GM12875 (cell line): ENCODE measurements at regions not wholly inside any gene's neighbourhood (a gene's known extent, or its start where the extent isn't known, plus 50 kb on each side); places are given as distances from the start of the nearest gene placed in this dataset.
"Not testable (repeated sequence)": the region's sequence is repeated elsewhere in the genome, so short reads cannot be mapped to it uniquely, and the experiment has no call there.

ENCODE experiments used
- H3K4me3 ChIP-seq: one replicate; pipeline ENCODE4 v1.5.1; 2011; ENCODE audit warnings: low read depth, low read length, control low read depth
- TF ChIP-seq, protein P1 (sequence below): IDR thresholded peaks from 2 replicates; pipeline ENCODE4 v1.5.1; 2011; ENCODE audit warnings: low read depth, mild to moderate bottlenecking, control low read depth, inconsistent platforms, low read length, moderate library complexity, borderline replicate concordance; ENCODE audit not compliant: insufficient read depth

DNA sequence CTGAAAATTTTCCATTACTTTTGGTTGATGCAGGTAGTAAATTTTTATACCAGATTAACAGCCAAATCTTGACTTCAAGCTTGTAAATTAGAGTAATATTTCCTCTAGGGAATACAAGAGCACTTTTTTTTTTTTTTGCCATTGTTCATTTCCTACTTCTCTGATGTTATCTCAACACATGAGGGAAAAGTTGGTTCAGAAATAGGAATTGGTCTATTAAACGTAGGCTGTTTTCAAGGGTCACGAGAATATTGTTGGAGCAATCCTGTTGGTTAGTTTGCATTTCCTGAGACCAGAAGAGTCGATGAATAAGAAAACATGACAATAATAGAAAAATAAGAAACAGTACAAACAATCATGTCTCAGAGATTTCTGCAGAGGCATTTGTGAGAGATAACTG lies 453.9 kb upstream of the CCDC179 start:
- no peak overlapping the region for H3K4me3 ChIP-seq
- TF ChIP-seq, protein P1, sequence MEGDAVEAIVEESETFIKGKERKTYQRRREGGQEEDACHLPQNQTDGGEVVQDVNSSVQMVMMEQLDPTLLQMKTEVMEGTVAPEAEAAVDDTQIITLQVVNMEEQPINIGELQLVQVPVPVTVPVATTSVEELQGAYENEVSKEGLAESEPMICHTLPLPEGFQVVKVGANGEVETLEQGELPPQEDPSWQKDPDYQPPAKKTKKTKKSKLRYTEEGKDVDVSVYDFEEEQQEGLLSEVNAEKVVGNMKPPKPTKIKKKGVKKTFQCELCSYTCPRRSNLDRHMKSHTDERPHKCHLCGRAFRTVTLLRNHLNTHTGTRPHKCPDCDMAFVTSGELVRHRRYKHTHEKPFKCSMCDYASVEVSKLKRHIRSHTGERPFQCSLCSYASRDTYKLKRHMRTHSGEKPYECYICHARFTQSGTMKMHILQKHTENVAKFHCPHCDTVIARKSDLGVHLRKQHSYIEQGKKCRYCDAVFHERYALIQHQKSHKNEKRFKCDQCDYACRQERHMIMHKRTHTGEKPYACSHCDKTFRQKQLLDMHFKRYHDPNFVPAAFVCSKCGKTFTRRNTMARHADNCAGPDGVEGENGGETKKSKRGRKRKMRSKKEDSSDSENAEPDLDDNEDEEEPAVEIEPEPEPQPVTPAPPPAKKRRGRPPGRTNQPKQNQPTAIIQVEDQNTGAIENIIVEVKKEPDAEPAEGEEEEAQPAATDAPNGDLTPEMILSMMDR: no peak

DNA sequence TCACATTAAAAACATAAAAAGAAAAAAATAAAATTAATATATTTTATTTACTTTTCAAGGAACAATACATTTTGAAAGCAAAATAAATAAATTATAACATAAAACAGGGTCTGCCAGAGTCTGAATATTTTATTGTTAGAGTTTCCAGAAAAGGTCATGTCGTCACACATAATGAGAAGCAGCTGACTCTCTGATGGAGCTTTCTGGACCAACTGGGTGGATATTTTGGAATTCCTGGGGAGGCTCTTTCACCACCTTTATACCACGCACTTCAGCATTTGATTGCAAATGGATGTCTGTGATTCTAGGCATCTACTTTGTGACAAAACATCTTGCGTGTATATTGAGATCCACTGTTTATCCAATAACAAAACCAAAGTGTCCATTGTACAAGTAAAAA lies 455.0 kb upstream of the CCDC179 start:
- TF ChIP-seq, protein P1: no peak
- H3K4me3 ChIP-seq: no peak overlapping the region

DNA sequence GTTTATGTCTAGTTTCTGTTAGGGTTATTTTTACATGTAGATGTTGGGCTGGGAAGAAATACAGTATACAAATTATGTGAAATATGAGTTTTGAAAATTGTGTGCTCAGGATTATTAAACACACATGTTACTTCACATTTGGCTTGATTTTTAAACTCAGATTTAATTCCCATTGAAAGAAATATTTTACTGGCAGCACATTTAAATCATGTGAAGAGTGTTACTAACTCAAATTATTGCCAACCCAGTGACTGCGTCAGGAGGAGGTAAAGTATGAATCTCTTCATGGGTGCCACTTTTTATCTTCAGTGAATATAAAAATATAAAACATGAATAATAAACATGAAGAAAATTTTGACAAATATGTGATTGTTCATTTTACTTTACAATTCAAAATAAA lies 457.5 kb upstream of the CCDC179 start:
- TF ChIP-seq, protein P1: no peak
- no peak overlapping the region for H3K4me3 ChIP-seq

DNA sequence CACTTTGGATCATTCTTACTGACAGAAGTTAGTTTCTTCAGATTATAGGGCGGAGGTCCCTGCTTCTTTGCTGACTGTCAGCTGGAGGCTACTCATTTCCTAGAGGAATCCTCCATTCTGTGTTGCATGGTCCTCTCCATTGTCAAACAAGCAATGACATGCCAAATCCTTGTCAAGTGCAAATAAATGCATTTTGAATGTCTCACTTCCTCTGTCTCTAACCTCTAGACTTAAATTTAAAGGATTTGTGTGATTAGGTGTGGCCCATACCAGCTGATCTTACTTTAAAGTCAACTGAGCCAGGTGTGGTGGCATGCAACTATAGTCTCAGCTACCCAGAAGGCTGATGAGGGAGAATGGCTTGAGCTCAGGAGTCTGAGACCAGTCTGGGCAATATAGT lies 458.4 kb upstream of the CCDC179 start:
- TF ChIP-seq, protein P1: no peak
- H3K4me3 ChIP-seq: no peak overlapping the region

DNA sequence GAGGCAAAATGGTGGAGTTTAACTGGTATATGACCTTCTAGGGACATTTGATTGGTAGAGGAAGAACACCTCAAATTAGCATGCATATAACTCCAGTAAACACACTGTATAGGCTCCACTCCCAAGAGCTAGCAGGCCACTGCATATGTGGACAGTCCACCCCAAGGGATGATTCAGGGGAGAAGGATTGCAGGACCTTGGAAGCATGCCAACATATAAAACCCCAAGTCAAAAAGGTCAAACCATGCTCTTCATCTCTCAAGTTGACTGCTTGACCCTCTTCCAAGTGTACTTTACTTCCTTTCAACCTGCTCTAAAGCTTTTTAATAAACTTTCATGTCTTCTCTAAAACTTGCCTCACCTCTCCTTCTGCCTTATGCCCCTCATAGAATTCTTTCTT lies 459.9 kb upstream of the CCDC179 start:
- no peak overlapping the region for H3K4me3 ChIP-seq
- TF ChIP-seq, protein P1: no peak

DNA sequence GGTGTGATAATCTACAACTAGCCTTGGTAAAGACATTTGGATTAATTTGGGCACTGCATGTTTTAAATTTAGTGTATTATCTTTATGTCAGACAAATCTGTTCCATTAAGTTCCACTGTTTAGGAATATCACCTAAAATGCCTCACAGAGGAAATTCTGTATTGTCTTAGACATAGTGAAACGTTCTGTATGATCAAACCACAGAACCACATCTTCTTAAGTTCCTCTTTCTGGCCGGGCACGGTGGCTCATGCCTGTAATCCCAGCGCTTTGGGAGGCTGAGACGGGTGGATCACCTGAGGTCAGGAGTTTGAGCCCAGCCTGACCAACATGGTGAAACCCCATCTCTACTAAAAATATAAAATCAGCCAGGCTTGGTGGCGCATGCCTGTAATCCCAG lies 475.3 kb upstream of the CCDC179 start:
- H3K4me3 ChIP-seq: not testable (repeated sequence)

DNA sequence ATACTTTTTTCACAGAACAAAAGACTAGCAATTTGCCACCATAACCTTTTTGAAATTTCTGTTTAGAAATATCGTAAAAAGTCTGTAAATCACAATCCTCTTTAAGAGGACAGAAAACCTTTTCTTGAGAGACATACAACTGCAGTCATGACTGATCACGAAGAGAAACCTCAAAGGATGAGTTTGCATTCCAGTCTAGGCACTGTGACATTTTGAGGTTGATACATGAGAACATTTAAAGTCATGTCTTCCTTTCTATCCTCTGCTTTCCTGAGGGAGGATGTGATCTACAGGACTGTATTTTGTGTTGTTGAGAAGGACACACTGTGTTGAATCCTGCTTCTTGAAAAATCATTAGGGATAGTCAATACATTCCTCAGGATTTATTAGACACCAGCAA lies 476.7 kb upstream of the CCDC179 start:
- TF ChIP-seq, protein P1: no peak
- H3K4me3 ChIP-seq: no peak overlapping the region

DNA sequence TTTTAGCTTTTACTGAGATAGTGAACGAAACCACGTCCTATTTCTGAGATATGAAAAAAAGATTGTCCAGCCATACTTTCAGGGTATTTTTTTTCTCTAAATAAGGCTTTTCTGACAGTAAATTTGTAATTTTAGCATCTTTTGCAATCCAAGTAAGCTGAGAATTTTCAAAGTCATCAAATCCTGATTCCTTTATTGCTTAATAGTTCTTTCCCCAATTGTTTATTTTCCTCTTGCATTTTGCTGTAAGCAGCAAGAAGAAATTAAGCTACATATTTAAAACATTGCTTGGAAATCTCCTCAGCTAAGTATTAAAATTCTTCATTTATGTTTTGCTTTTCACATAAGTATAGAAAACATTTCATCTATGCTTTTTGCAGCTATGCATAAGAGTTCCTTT lies 493.3 kb upstream of the CCDC179 start:
- no peak overlapping the region for H3K4me3 ChIP-seq
- TF ChIP-seq, protein P1: no peak
